Naive thymus-derived CD8-positive, alpha-beta T cell (primary cell): ENCODE measurements at regions not wholly inside any gene's neighbourhood (a gene's known extent, or its start where the extent isn't known, plus 50 kb on each side); places are given as distances from the start of the nearest gene placed in this dataset.

ENCODE experiments used
- ATAC-seq, 2 donors: fragments of 150-1000 bp; cut with Tn5 transposase in 1 of 2; sonication (Bioruptor Pico), chemical (Tn5 transposase) in 1 of 2; 1 replicate in 1 of 2; 2 replicates in 1 of 2; pipeline ENCODE4 v1.10.0; 2021; ENCODE audit warnings: mild to moderate bottlenecking in 2 of 2, moderate library complexity in 2 of 2
- POLR2A ChIA-PET: fragments of 350-600 bp; sonication (Branson Sonifier 250); formaldehyde crosslinking; loops from one replicate; lab custom pipeline; 2021; ENCODE audit warnings: antibody characterized with exemption; lab: Charles Lee
- DNase-seq, 10 donors: peaks; one replicate each; pipeline versions ENCODE4 v3.0.0 to v3.0.0-alpha.2; 2020 to 2022
- H3K27ac Mint-ChIP-seq, 10 donors: one replicate each; pipeline ENCODE4 v1.8.0; 2020 to 2022; ENCODE audit warnings: mild to moderate bottlenecking in 10 of 10, mixed read lengths in 10 of 10, moderate library complexity in 4 of 10, inconsistent platforms in 1 of 10
- H3K27me3 Mint-ChIP-seq, 5 donors: one replicate each; pipeline ENCODE4 v1.8.0; 2021 to 2022; ENCODE audit warnings: mixed read lengths in 5 of 5
- H3K36me3 Mint-ChIP-seq, 3 donors: one replicate each; pipeline ENCODE4 v1.8.0; 2020 to 2022; ENCODE audit warnings: mixed read lengths in 3 of 3, mild to moderate bottlenecking in 2 of 3, inconsistent platforms in 1 of 3
- H3K4me1 Mint-ChIP-seq, 4 donors: one replicate each; pipeline ENCODE4 v1.8.0; 2021 to 2022; ENCODE audit warnings: mixed read lengths in 4 of 4
- H3K4me3 Mint-ChIP-seq, 10 donors: one replicate each; pipeline ENCODE4 v1.8.0; 2020 to 2022; ENCODE audit warnings: mild to moderate bottlenecking in 10 of 10, mixed read lengths in 10 of 10, moderate library complexity in 6 of 10, inconsistent platforms in 1 of 10
- H3K9me3 Mint-ChIP-seq, 9 donors: one replicate each; pipeline ENCODE4 v1.8.0; 2020 to 2022; ENCODE audit warnings: mixed read lengths in 9 of 9, mild to moderate bottlenecking in 3 of 9, inconsistent platforms in 1 of 9, moderate library complexity in 1 of 9

GRCh38 chr7:17010637-17011300, 129.0 kb upstream of the AGR3 start:
- ATAC-seq (peak in 1 of 2 donors; percentile 59), DNase-seq (no peak)
- peaks cover 0 to 5% (median 4%) of the 10 kb centered on the region in 3 donors for H3K36me3 Mint-ChIP-seq
- H3K27ac Mint-ChIP-seq = peak overlapping the region in 2 of 10 donors; percentile 24 to 43
- no peak overlapping the region for H3K4me3 Mint-ChIP-seq
- POLR2A ChIA-PET = no interaction called here
- peaks cover 2 to 18% (median 7%) of the 10 kb centered on the region in 4 donors for H3K4me1 Mint-ChIP-seq
- peaks cover 0 to 3% (median 0%) of the 10 kb centered on the region in 5 donors for H3K27me3 Mint-ChIP-seq
- H3K9me3 Mint-ChIP-seq = peaks cover 0 to 2% (median 0%) of the 10 kb centered on the region in 9 donors

- no peak overlapping the region for H3K27ac Mint-ChIP-seq
- H3K9me3 Mint-ChIP-seq = no peaks in the 10 kb centered on the region
- POLR2A ChIA-PET = no interaction called here
- H3K4me1 Mint-ChIP-seq = peaks cover 2 to 18% (median 7%) of the 10 kb centered on the region in 4 donors
- H3K27me3 Mint-ChIP-seq = no peaks in the 10 kb centered on the region
- no peak for DNase-seq
- no peaks in the 10 kb centered on the region for H3K36me3 Mint-ChIP-seq
- H3K4me3 Mint-ChIP-seq = no peak overlapping the region
- ATAC-seq = no peak
Observed at GRCh38 chr7:17013204-17013603, 131.4 kb upstream of the AGR3 start.

GRCh38 chr7:17014686-17015085, 132.9 kb upstream of the AGR3 start:
- H3K27ac Mint-ChIP-seq = no peak overlapping the region
- POLR2A ChIA-PET = no interaction called here
- ATAC-seq (no peak), DNase-seq (no peak)
- peaks cover 2 to 12% (median 7%) of the 10 kb centered on the region in 4 donors for H3K4me1 Mint-ChIP-seq
- no peaks in the 10 kb centered on the region for H3K27me3 Mint-ChIP-seq
- no peaks in the 10 kb centered on the region for H3K9me3 Mint-ChIP-seq
- no peaks in the 10 kb centered on the region for H3K36me3 Mint-ChIP-seq
- no peak overlapping the region for H3K4me3 Mint-ChIP-seq

GRCh38 chr7:17015598-17016031, 133.8 kb upstream of the AGR3 start:
- H3K36me3 Mint-ChIP-seq = no peaks in the 10 kb centered on the region
- POLR2A ChIA-PET = no interaction called here
- H3K4me1 Mint-ChIP-seq = peaks cover 0 to 8% (median 4%) of the 10 kb centered on the region in 4 donors
- H3K27me3 Mint-ChIP-seq = no peaks in the 10 kb centered on the region
- no peaks in the 10 kb centered on the region for H3K9me3 Mint-ChIP-seq
- H3K4me3 Mint-ChIP-seq = no peak overlapping the region
- DNase-seq (no peak), ATAC-seq (no peak)
- no peak overlapping the region for H3K27ac Mint-ChIP-seq

DNA sequence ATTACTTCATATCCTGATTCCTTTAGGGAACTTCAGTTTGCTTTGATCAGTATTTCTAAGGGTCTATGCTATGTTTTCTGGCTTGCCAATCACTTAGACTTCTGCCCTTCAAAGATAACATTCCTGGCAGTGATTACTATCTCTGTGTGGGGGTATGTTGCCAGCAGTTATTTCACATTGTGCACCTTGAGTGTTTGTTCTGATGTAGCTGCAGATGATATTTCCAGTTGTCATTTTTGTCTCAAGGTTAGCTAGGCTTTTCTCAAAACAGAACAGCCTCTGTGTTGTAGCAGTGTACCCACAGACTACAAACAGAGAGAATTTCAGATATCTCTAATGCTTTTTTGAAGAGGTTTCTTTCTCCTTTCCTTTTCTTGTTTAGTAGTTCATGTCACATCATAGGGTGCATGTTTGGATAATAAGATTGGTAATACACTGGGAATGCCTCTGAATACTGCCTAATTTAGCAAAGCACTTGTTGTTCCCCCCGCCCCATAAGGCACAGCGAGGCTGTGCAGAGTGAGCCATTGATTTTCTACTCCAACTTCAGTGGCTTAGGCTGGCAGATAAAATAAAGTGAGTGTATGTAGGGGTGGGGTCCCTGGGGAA, 134.7 kb upstream of the AGR3 start:
- H3K27ac Mint-ChIP-seq = no peak overlapping the region
- H3K4me1 Mint-ChIP-seq = peaks cover 0 to 3% (median 0%) of the 10 kb centered on the region in 4 donors
- no peaks in the 10 kb centered on the region for H3K9me3 Mint-ChIP-seq
- no peak overlapping the region for H3K4me3 Mint-ChIP-seq
- ATAC-seq (no peak), DNase-seq (no peak)
- no peaks in the 10 kb centered on the region for H3K36me3 Mint-ChIP-seq
- no peaks in the 10 kb centered on the region for H3K27me3 Mint-ChIP-seq
- POLR2A ChIA-PET = no interaction called here

DNA sequence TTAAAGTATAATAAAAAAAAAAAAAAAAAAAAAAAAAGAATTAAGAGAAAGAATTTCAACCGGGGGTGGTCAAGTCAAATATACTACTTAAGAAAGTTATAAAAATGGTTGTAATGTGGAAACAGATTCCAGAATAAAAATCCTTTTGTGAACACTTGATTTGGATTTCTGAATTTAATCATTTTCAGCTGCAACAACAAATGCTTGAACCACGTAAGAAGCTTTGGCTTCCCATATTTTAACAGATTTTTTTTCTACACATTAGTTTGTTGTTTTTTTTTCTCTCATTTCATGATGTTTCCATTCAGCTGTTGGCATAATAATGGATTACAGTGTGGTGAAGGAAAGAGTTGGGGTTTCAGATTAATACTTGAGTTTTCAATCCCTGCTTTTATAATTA, 137.3 kb upstream of the AGR3 start:
- DNase-seq (no peak), ATAC-seq (no peak)
- Mint-ChIP-seq H3K27me3 (peaks cover 0 to 8% (median 0%) of the 10 kb centered on the region in 5 donors), H3K9me3 (no peaks in the 10 kb centered on the region), H3K36me3 (no peaks in the 10 kb centered on the region), H3K4me3 (no peak overlapping the region), H3K27ac (no peak overlapping the region), H3K4me1 (peaks cover 0 to 8% (median 0%) of the 10 kb centered on the region in 4 donors)
- POLR2A ChIA-PET = no interaction called here

GRCh38 chr7:17020250-17020649, 138.5 kb upstream of the AGR3 start:
- no peaks in the 10 kb centered on the region for H3K9me3 Mint-ChIP-seq
- no peaks in the 10 kb centered on the region for H3K36me3 Mint-ChIP-seq
- peaks cover 0 to 8% (median 0%) of the 10 kb centered on the region in 5 donors for H3K27me3 Mint-ChIP-seq
- H3K27ac Mint-ChIP-seq = no peak overlapping the region
- DNase-seq (no peak), ATAC-seq (no peak)
- H3K4me3 Mint-ChIP-seq = no peak overlapping the region
- POLR2A ChIA-PET = interaction anchor here (0.6 kb wide), 1 partner anchor 208 kb away, joined by 3 read pairs; no protein-coding TSS in a partner anchor
- H3K4me1 Mint-ChIP-seq = peaks cover 0 to 8% (median 0%) of the 10 kb centered on the region in 4 donors

DNA sequence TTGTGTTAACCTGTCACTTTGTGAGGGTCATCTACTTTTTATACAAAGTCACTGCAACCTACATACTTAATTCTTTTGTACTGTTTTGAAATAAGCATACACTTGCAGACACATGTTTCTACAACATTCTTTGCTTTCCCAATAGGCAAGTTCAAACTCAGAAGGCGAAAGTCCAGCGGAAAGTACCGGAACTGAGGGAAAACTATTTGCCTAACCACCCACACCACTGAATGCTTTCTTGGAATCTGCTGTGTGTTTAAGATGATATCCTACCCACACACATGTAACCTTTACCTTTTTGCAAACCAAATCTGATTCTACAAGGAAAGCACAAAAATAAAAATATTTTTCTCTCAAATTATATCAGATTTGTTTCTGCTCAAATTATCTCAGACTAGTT, 139.4 kb upstream of the AGR3 start:
- no peak overlapping the region for H3K4me3 Mint-ChIP-seq
- H3K9me3 Mint-ChIP-seq = no peaks in the 10 kb centered on the region
- POLR2A ChIA-PET = no interaction called here
- H3K27me3 Mint-ChIP-seq = peaks cover 0 to 8% (median 0%) of the 10 kb centered on the region in 5 donors
- ATAC-seq = no peak
- H3K4me1 Mint-ChIP-seq = peaks cover 0 to 5% (median 0%) of the 10 kb centered on the region in 4 donors
- no peaks in the 10 kb centered on the region for H3K36me3 Mint-ChIP-seq
- H3K27ac Mint-ChIP-seq = no peak overlapping the region
- DNase-seq = no peak

- Mint-ChIP-seq H3K9me3 (no peaks in the 10 kb centered on the region), H3K27ac (no peak overlapping the region), H3K27me3 (peaks cover 0 to 8% (median 2%) of the 10 kb centered on the region in 5 donors), H3K4me3 (no peak overlapping the region), H3K4me1 (peaks cover 0 to 11% (median 0%) of the 10 kb centered on the region in 4 donors), H3K36me3 (no peaks in the 10 kb centered on the region)
- no peak for DNase-seq
- POLR2A ChIA-PET = no interaction called here
- ATAC-seq = no peak
Observed at GRCh38 chr7:17022920-17023319, 141.1 kb upstream of the AGR3 start.

DNA sequence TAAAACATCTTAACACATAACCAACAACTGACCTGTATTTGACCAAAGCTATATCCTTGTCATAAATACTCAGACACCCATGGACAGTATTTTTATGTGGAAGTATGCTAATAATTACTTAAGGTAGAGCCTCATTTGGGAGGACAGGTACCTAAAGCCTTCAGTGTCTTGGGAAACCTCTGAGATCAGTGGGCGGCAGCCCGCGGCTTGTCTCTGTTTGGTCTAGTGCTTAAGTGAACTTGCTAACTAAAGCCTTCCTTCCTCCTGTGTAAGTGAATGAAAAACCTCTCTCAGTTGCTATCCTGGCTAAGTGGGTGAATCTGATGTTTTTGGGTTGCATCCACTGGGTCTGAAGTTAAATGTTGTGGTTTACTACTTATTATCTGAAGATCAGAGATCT, 144.5 kb upstream of the AGR3 start:
- ATAC-seq = no peak
- Mint-ChIP-seq H3K4me3 (no peak overlapping the region), H3K27me3 (peaks cover 0 to 8% (median 2%) of the 10 kb centered on the region in 5 donors), H3K27ac (no peak overlapping the region), H3K9me3 (no peaks in the 10 kb centered on the region), H3K36me3 (no peaks in the 10 kb centered on the region), H3K4me1 (peaks cover 0 to 32% (median 0%) of the 10 kb centered on the region in 4 donors)
- no peak for DNase-seq
- POLR2A ChIA-PET = no interaction called here

- ATAC-seq = no peak
- Mint-ChIP-seq H3K27ac (no peak overlapping the region), H3K4me1 (peaks cover 0 to 38% (median 0%) of the 10 kb centered on the region in 4 donors), H3K9me3 (no peaks in the 10 kb centered on the region), H3K4me3 (no peak overlapping the region), H3K27me3 (peaks cover 0 to 8% (median 0%) of the 10 kb centered on the region in 5 donors), H3K36me3 (no peaks in the 10 kb centered on the region)
- DNase-seq = no peak
- POLR2A ChIA-PET = no interaction called here
Observed at GRCh38 chr7:17027143-17027788, 145.5 kb upstream of the AGR3 start.

DNA sequence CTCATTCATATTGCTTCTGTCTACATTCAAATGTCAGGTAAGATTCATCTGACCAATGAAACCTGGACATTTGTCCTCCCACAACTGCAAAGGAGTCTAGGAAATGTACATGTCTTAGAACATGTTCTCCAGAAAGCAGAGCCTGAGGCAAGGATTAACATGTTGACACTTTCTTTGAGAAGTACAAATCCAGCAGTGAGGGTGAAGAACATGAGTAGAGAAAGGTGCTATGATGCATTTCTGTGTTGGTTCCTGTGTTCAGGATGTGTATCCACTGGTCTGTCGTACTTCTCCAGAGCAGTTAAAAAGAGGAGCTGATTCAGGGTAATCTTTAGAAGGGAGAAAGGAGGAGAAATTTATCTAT, 146.0 kb upstream of the AGR3 start:
- DNase-seq = no peak
- Mint-ChIP-seq H3K4me1 (peaks cover 0 to 37% (median 0%) of the 10 kb centered on the region in 4 donors), H3K27ac (no peak overlapping the region), H3K4me3 (no peak overlapping the region), H3K27me3 (peaks cover 0 to 3% (median 0%) of the 10 kb centered on the region in 5 donors), H3K9me3 (no peaks in the 10 kb centered on the region), H3K36me3 (no peaks in the 10 kb centered on the region)
- no peak for ATAC-seq
- POLR2A ChIA-PET = no interaction called here

GRCh38 chr7:17029150-17029549, 147.4 kb upstream of the AGR3 start:
- Mint-ChIP-seq H3K27ac (peak overlapping the region in 1 of 10 donors; percentile 56), H3K36me3 (no peaks in the 10 kb centered on the region), H3K4me1 (peaks cover 0 to 33% (median 0%) of the 10 kb centered on the region in 4 donors), H3K4me3 (peak overlapping the region in 1 of 10 donors; percentile 6), H3K27me3 (peaks cover 0 to 2% (median 0%) of the 10 kb centered on the region in 5 donors), H3K9me3 (no peaks in the 10 kb centered on the region)
- POLR2A ChIA-PET = interaction anchor here (0.6 kb wide), 1 partner anchor 921 kb away, joined by 14 read pairs; no protein-coding TSS in a partner anchor
- no peak for DNase-seq
- no peak for ATAC-seq
